Suprapubic skin (tissue), 4 donors: ENCODE measurements at regions not wholly inside any gene's neighbourhood (a gene's known extent, or its start where the extent isn't known, plus 50 kb on each side); places are given as distances from the start of the nearest gene placed in this dataset.

Source experiments
- POLR2A ChIP-seq, 2 donors: fragments of 450-650 bp; IDR thresholded peaks; one replicate each; pipeline ENCODE4 v1.6.1; 2017; ENCODE audit warnings: antibody characterized with exemption in 2 of 2, mild to moderate bottlenecking in 2 of 2, moderate library complexity in 2 of 2
- POLR2AphosphoS5 ChIP-seq, 3 donors: sonication (generic); formaldehyde crosslinking; IDR thresholded peaks; one replicate each; pipeline ENCODE4 v1.6.1; 2017; ENCODE audit warnings: antibody characterized with exemption in 3 of 3

- TF ChIP-seq POLR2A (IDR thresholded peaks at IDR 0.05) (no peak), POLR2AphosphoS5 (IDR thresholded peaks at IDR 0.05) (no peak)
These were observed 303.6 kb downstream of the PTPRU start for GRCh38 chr1:29539971-29540370.
